ENCODE measurements at regions not wholly inside any gene's neighbourhood (a gene's known extent, or its start where the extent isn't known, plus 50 kb on each side); places are given as distances from the start of the nearest gene placed in this dataset.

GRCh38 chr10:8705415-8705814 is 650.9 kb downstream of the GATA3 start:
- TF ChIP-seq EZH2 (IDR thresholded peaks at IDR 0.05) (no peak), CTCF (IDR thresholded peaks at IDR 0.05 in 2 of 3, conservative IDR thresholded peaks at IDR 0.05 in 1 of 3; ENCODE audit: borderline replicate concordance in 1 of 3, insufficient read depth in 1 of 3, low read depth in 2 of 3, low read length in 2 of 3) (no peak), POLR2AphosphoS5 (IDR thresholded peaks at IDR 0.05; ENCODE audit: low read depth, low read length) (no peak), JUND (IDR thresholded peaks at IDR 0.05) (no peak)

All from HCT116 (cell line).